ENCODE measurements at regions not wholly inside any gene's neighbourhood (a gene's known extent, or its start where the extent isn't known, plus 50 kb on each side); places are given as distances from the start of the nearest gene placed in this dataset.

DNA sequence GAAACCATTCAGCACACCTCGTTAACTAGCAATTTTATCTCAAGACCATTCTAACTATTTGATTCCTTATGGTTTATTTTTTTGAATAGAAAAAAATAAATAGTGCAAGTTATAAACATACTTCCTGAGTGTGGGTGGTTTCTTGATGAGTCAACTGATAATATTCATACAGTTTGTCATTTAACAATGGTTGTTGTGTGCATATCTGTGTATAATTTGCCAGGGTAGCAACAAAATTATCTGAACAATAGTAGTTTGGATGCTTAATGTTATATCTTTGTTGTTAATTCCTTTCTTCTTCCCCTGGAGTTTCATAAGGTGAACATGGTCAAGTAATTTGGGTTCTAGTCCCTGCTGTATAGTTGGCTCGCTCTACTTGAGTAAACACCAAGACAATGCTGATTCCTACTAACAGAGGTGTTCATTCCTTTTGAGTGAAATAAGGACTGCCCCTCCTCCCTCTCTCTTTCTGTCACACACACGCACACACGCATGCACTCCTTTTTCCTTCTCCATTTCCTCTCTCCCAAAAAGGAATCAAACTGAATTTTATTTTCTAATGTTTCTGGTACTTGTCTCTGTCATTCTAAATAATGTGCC, 938.1 kb upstream of the EPHA7 start:
- DNase-seq (ENCODE audit: insufficient read length, low spot score) = no peak
- no peak for TF ChIP-seq POLR2A (IDR thresholded peaks at IDR 0.05; ENCODE audit: low read depth, low read length)
- FAIRE-seq = no peak

DNA sequence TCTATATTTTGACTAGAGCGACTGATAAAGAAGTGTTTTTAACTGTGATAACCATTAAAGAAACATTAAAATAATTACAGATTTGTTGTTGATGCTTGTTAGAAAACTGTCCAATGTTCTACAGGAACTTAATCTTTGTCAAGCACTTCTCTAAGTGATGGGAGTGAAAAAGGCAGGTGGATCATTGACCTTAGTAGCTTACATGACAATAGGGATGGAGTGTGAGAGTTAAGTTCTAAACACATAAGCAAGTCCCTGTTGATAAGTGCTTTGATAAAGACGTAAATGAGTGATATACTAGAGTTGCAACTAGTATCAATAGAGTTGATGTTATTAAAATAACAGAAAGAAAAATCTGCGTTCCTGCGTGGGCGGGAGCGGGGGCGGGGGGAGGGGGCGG, 931.5 kb upstream of the EPHA7 start:
- no peak for DNase-seq (ENCODE audit: insufficient read length, low spot score)
- FAIRE-seq = no peak
- TF ChIP-seq POLR2A (IDR thresholded peaks at IDR 0.05; ENCODE audit: low read depth, low read length) = no peak

DNA sequence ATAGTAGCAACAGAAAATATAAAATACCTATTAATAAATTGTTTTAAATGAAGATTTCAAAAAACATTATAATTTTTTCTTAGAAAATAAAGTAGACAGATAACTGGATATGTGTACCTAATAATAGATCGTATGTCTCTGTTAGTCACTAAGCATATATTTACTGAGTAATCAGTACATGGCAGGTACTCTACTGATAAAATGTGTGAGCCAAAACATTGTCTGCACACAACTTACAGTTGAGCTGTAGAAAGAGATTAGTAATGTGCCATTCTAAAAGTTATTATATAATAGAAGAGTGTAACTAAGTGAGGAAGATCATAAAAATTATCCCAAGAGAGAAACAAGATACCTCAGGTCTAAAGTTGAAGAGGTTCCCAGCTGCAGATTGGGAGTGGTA, 929.9 kb upstream of the EPHA7 start:
- TF ChIP-seq POLR2A (IDR thresholded peaks at IDR 0.05; ENCODE audit: low read depth, low read length) = no peak
- FAIRE-seq (no peak), DNase-seq (ENCODE audit: insufficient read length, low spot score) (no peak)

DNA sequence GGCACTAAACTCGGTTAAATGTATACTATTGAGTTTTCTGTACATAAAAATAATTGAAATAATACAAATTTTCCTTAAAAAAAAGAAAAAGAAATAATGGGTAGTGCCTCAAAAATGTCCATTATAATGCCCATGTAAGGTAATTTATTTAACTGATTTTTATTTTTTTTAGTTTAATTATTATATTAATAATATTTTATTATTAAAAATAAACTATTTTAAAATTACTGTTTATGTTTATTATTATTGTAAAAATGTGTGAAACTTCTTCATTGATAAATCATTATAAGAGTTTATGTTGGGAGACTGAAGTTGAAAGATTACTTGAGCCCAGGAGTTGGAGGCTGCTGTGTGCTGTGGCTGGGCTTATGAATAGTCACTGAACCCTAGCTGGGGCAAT, 925.5 kb upstream of the EPHA7 start:
- DNase-seq (ENCODE audit: insufficient read length, low spot score) (no peak), FAIRE-seq (no peak)
- TF ChIP-seq POLR2A (IDR thresholded peaks at IDR 0.05; ENCODE audit: low read depth, low read length) = no peak

DNA sequence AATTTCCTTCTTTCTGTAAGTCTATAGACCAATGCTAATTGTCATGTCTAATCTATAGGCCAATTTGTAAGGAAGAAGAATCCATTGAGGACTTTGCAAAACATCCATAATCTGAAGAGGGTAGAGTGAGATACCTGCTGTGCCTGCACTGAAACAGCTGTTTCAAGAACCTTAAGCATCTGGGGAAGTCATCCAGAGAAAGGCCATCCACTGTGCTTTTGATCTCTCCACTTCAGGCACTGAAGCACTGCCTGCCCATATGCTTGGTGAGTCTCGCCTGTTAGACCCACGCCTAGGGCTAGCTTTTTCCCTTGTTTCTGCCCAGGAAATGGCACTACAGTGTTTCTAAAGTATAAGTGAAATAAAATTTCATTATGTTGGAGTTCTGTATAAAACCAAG, 921.8 kb upstream of the EPHA7 start:
- DNase-seq (ENCODE audit: insufficient read length, low spot score) (no peak), FAIRE-seq (no peak)
- TF ChIP-seq POLR2A (IDR thresholded peaks at IDR 0.05; ENCODE audit: low read depth, low read length) = no peak

DNA sequence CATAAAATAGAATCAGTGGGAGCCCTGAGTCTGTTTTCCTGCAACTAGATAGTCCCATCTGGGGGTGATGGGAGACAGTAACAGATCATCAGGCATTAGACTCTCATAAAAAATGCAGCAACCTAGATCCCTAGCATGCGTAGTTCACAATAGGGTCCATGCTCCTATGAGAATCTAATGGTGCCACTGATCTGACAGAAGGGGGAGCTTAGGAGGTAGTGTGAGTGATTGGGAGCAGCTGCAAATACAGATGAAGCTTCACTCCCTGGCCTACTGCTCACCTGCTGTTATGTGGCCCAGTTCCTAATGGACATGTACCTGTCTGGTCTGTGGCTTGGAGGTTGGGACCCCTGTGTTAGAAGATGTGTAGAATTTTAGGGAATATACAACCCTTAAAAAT, 904.5 kb upstream of the EPHA7 start:
- no peak for DNase-seq (ENCODE audit: insufficient read length, low spot score)

DNA sequence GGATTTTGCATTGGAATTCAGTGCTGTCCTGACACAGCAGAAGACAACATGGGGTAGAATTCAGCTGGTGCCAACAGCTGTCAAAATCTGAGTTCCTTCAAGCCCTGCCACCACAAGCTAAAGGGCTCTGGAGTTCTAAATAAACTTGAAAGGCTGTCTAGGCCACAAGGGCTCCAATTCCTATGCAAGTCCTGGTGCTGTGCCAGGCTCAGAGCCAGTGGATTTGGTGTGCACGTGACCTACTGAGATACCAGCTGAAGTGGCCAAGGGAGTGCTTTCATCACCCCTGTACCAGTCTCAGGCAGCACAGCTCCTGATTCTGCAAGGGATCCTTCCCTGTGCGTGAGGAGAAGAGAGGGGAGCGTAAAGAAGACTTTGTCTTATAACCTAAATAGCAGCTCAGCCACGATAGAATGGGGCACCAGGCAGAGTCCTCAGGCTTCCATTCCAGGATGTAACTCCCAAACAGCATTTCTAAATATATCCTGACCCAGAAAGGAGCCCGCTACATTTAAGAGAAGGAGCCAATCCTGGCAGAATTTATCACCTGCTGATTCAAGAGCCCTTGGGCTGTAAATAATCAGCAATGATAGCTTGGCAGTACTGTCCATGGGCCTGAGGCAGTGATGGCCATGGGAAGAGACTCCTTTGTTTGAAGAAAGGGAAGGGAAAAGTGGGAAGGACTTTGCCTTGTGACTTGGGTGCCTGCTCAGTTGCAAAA, 881.2 kb upstream of the EPHA7 start:
- no peak for FAIRE-seq
- TF ChIP-seq POLR2A (IDR thresholded peaks at IDR 0.05; ENCODE audit: low read depth, low read length) = no peak
- DNase-seq (ENCODE audit: insufficient read length, low spot score) = no peak

More for the DNA sequence above, 904.5 kb upstream of the EPHA7 start:
- TF ChIP-seq POLR2A (IDR thresholded peaks at IDR 0.05; ENCODE audit: low read depth, low read length) = no peak
- no peak for FAIRE-seq

DNA sequence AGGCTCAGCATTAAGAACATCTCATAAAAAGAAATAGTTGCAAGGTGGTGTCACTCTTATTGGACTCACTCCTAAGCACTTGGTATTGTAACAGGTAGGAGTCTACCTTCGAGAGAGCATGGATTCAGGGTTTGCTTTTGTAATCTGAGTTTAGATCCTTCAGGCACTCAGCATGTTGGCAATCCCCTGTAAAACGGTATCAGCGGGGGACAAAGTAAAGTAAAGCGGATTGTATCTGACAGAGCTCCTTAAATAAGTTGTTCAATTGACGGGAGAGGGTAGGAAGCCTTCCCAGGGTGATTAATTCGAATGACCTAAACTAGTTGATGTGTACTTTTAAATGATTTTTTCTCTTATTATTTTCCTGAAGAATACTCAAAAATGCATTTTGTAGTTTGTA, 869.8 kb upstream of the EPHA7 start:
- FAIRE-seq = no peak
- no peak for TF ChIP-seq POLR2A (IDR thresholded peaks at IDR 0.05; ENCODE audit: low read depth, low read length)
- no peak for DNase-seq (ENCODE audit: insufficient read length, low spot score)

DNA sequence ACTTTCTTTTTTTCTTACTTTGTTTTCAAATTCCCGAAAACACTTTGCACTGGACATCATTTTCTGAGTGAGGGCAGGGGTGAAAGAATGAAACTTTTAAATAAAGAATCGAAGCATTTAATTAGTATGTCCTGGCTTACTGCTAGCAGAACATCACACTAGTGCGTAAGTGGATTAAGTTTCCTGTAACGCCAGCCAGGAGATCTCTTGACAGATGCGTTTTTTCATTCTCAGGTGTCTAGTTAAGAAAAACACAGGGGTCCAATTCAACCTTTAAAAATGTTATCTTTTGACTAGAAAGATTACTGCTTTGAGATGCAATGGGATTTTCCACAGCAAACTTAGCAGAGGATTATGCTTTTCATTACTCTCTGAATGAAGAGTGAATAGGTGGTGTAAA, 858.8 kb upstream of the EPHA7 start:
- DNase-seq (ENCODE audit: insufficient read length, low spot score) (no peak), FAIRE-seq (no peak)
- no peak for TF ChIP-seq POLR2A (IDR thresholded peaks at IDR 0.05; ENCODE audit: low read depth, low read length)

DNA sequence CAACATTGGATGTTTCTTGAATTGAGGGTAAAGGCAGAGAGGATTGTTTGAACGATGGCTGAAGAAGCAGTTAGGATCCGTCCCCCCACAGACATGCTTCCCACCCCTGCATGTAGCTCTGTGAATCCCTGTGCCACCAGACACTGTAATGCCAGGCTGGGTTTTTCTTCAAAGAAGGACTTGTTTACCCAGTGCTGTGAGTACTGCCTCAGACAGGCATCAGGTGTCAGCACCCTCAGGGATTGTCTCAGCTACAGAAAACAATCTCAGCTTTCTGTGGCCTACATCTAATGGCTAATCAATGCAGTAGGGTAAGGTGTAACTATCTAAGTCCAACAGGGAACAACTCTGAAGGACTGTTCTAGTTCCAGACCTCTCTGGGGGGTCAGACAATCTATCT, 853.0 kb upstream of the EPHA7 start:
- TF ChIP-seq POLR2A (IDR thresholded peaks at IDR 0.05; ENCODE audit: low read depth, low read length) = no peak
- FAIRE-seq = no peak
- no peak for DNase-seq (ENCODE audit: insufficient read length, low spot score)

DNA sequence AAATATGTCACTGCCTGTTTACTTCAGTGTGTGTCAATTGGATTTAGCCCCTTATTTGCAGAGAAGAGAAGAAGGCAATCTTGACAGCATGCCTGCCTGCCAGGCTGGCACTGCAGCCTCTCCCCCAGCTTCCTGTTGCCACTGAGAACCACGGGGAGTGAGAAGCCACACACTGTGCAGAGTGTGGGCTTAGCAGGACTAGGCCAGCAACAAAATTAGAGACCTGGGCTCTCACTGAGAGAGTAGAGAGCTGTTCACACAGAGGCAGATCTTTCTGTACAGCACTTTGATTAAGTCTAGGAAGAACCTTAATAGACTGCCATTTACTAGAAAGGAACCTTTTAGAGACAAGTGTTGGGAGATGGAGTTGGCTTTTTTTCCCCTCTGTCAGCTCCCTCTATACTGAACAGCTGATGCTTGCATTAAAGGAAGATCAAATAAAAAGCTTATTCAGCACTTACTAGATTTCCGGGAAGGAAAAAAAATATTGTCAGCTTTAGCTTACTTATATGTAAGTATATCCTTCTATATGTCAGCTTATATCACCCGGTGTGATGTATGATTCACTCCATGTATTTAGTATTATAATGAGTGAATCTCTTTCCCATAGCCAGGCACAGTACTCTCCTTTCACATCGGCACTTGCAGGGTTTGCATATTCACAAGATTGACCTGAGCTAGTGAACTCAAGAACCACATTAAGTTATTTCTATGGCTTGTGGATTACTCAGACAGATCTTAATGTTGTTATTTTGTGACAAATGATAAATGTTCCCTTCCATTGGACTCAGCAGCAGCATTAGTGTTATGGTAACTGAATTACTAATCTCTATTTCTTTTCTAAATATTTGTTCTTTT, 851.0 kb upstream of the EPHA7 start:
- FAIRE-seq (no peak), DNase-seq (ENCODE audit: insufficient read length, low spot score) (no peak)
- no peak for TF ChIP-seq POLR2A (IDR thresholded peaks at IDR 0.05; ENCODE audit: low read depth, low read length)

DNA sequence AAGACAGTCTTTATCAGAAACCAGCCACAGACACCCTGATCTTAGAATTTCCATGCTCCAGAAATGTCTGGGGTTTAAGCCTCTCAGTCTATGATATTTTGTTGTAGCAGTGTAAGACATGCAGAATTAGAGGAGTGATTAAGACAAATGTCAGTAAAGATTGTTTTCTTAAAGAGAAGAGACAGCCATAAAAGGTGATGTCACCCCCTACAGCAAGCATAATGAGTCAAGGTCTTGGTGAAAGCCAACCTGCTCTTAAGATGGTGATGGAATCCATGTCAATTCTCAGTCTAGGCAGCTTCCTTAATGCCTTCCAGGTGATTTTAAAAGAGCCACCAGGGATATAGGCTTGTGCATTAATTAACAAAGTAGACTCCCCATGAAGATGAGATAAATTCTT, 849.9 kb upstream of the EPHA7 start:
- FAIRE-seq (no peak), DNase-seq (ENCODE audit: insufficient read length, low spot score) (no peak)
- TF ChIP-seq POLR2A (IDR thresholded peaks at IDR 0.05; ENCODE audit: low read depth, low read length) = no peak

DNA sequence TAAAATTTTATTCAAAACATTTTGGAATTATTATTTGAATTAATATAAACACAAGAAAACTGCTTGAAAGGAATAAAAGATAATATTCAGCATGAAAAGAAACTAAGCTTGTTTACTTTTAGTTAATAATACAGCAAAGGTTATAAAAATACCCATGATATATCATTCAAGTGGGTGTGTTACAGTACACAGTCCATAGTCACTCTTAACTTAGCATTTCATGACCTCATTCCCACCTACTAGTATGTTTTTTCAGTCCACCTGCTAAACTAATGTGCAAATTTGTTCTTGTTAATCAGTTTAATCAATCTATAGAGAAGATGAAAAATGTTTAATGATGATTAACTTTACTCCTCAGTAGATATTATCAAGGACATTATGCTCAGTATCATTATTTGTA, 841.4 kb upstream of the EPHA7 start:
- FAIRE-seq (no peak), DNase-seq (ENCODE audit: insufficient read length, low spot score) (no peak)
- TF ChIP-seq POLR2A (IDR thresholded peaks at IDR 0.05; ENCODE audit: low read depth, low read length) = no peak

DNA sequence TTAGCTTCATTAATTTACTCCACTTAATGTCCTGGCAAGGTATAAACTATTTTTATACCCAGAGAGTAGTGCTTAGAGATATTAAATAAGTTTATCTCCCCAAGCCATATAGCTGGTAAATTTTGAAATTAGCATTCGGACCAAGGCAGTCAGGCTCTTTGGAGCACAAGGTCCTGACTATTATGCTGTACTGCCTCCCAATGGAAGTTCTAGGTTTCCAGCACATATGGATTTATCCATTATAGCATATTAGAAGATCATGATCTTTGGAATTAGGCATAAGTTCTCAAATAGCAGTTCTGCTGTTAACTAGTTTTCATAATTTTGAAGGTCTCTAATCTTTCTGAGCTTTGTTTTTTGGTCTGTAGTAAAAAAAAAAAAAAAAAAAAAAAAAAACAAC, 835.3 kb upstream of the EPHA7 start:
- DNase-seq (ENCODE audit: insufficient read length, low spot score) (no peak), FAIRE-seq (no peak)
- TF ChIP-seq POLR2A (IDR thresholded peaks at IDR 0.05; ENCODE audit: low read depth, low read length) = no peak

DNA sequence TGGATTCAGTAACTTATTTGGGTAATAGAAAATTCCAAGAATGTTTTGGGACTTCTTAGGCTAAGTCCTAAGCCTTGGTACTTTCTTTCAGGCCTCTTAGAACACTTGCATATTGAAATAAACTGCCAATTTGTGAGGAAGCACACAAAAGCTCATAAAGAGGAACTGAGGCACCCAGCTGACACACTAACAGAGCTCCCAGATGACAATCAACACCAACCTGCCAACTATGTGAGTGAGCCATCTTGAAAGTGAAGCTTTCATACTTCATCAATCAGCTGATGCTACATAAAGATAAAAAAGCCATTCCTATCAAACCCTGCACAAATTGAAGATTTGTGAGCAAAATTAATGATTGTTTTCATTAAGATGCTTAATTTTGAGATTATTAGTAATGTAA, 832.5 kb upstream of the EPHA7 start:
- no peak for FAIRE-seq
- TF ChIP-seq POLR2A (IDR thresholded peaks at IDR 0.05; ENCODE audit: low read depth, low read length) = no peak
- no peak for DNase-seq (ENCODE audit: insufficient read length, low spot score)

Measured in H54 (cell line).